GM12878 (cell line): ENCODE measurements at regions not wholly inside any gene's neighbourhood (a gene's known extent, or its start where the extent isn't known, plus 50 kb on each side); places are given as distances from the start of the nearest gene placed in this dataset.

ENCODE experiments used
- ATAC-seq: fragments of 200-7000 bp; cut with Tn5 transposase; 3 replicates; pipeline ENCODE4 v1.9.1; 2020; ENCODE audit warnings: mild to moderate bottlenecking, moderate library complexity
- BruUV-seq: library from RNA; stranded (reverse); fragments of 400-500 nt; replicated peaks from 2 replicates; lab custom pipeline; 2021; lab: Mats Ljungman, UMichigan
- CTCF ChIA-PET: fragments of 300-600 bp; sonication (Branson Sonifier 250); formaldehyde crosslinking; extraction: SDS; loops from one replicate; lab custom pipeline; 2021; ENCODE audit warnings: inconsistent platforms; lab: Yijun Ruan, JAX
- POLR2A ChIA-PET: fragments of 350-600 bp; formaldehyde crosslinking; extraction: SDS; loops from one replicate; lab custom pipeline; 2021; ENCODE audit warnings: inconsistent platforms; lab: Charles Lee
- RAD21 ChIA-PET: fragments of 300-600 bp; sonication (Branson Sonifier 250); formaldehyde crosslinking; loops from one replicate; lab custom pipeline; 2023; ENCODE audit warnings: antibody characterized with exemption; ENCODE audit not compliant: unreplicated experiment; lab: Charles Lee
- SMC1A ChIA-PET: fragments of 300-600 bp; sonication (Branson Sonifier 250); formaldehyde crosslinking; loops from one replicate; lab custom pipeline; 2023; ENCODE audit not compliant: unreplicated experiment, uncharacterized antibody; lab: Charles Lee
- DNase-seq: peaks from one replicate; pipeline ENCODE4 v3.0.0-alpha.2; 2011; ENCODE audit warnings: low read depth, low spot score
- FAIRE-seq: peaks from 3 replicates; lab custom pipeline; 2011; peaks lifted over from hg19 to GRCh38; lab: Jason Lieb, UNC
- H2AFZ ChIP-seq: 2 replicates; pipeline ENCODE4 v1.6.0; 2011; ENCODE audit warnings: low read depth, low read length, control low read depth; ENCODE audit not compliant: control insufficient read depth
- H3K27ac ChIP-seq: 2 replicates; pipeline ENCODE4 v1.5.1; 2011; ENCODE audit warnings: control low read depth; ENCODE audit not compliant: control insufficient read depth, insufficient read depth
- H3K27me3 ChIP-seq, 2 experiments: replicated peaks in 1 of 2; 2 replicates each; pipeline versions ENCODE4 v1.6.0 to v1.6.1; 2011; ENCODE audit warnings: low read length in 1 of 2; ENCODE audit not compliant: control insufficient read depth in 2 of 2, insufficient read depth in 2 of 2
- H3K36me3 ChIP-seq, 2 experiments: 2 replicates each; pipeline ENCODE4 v1.5.1; 2011; ENCODE audit warnings: low read length in 1 of 2; ENCODE audit not compliant: control insufficient read depth in 2 of 2, insufficient read depth in 2 of 2
- H3K4me1 ChIP-seq: 2 replicates; pipeline ENCODE4 v1.6.1; 2011; ENCODE audit warnings: mild to moderate bottlenecking, low read length, moderate library complexity, mixed read lengths; ENCODE audit not compliant: control insufficient read depth, insufficient read depth
- H3K4me2 ChIP-seq: 2 replicates; pipeline ENCODE4 v1.6.0; 2011; ENCODE audit warnings: control low read depth; ENCODE audit not compliant: control insufficient read depth, insufficient read depth
- H3K4me3 ChIP-seq: fragments of 200-600 bp; sonication (generic); 2 replicates; pipeline ENCODE4 v1.5.1; 2016
- H3K79me2 ChIP-seq: 2 replicates; pipeline ENCODE4 v1.6.0; 2011; ENCODE audit warnings: low read length; ENCODE audit not compliant: control insufficient read depth, insufficient read depth
- H3K9ac ChIP-seq: 2 replicates; pipeline ENCODE4 v1.8.0; 2011; ENCODE audit warnings: low read length, control low read depth, mixed read lengths; ENCODE audit not compliant: control insufficient read depth, insufficient read depth
- H3K9me3 ChIP-seq: replicated peaks from 3 replicates; pipeline ENCODE4 v1.5.1; 2011; ENCODE audit warnings: mild to moderate bottlenecking, low read length; ENCODE audit not compliant: control insufficient read depth, insufficient read depth
- H4K20me1 ChIP-seq: 2 replicates; pipeline ENCODE4 v1.6.0; 2011; ENCODE audit not compliant: control insufficient read depth, insufficient read depth
- CHD2 ChIP-seq: IDR thresholded peaks from 2 replicates; pipeline ENCODE4 v1.6.1; 2011; ENCODE audit warnings: low read depth, low read length, improper control_type of control experiment, borderline replicate concordance
- ETV6 ChIP-seq, 2 experiments: fragments of 450-650 bp in 1 of 2; IDR thresholded peaks in 1 of 2; conservative IDR thresholded peaks in 1 of 2; 2 replicates each; pipeline ENCODE4 v1.6.1; 2014; ENCODE audit warnings: antibody characterized with exemption in 1 of 2, borderline replicate concordance in 1 of 2, low read depth in 1 of 2, mild to moderate bottlenecking in 1 of 2, moderate library complexity in 1 of 2
- HDGF ChIP-seq: fragments of 450-650 bp; IDR thresholded peaks from 2 replicates; pipeline ENCODE4 v1.6.1; 2016; ENCODE audit warnings: antibody characterized with exemption
- PAX5 ChIP-seq: IDR thresholded peaks from 2 replicates; pipeline ENCODE4 v1.6.1; 2011; ENCODE audit warnings: low read depth, low read length, borderline replicate concordance
- SRF ChIP-seq, 2 experiments: IDR thresholded peaks; 2 replicates each; pipeline ENCODE4 v1.6.1; 2011; ENCODE audit warnings: low read depth in 2 of 2, low read length in 2 of 2, mild to moderate bottlenecking in 1 of 2, moderate library complexity in 1 of 2
- YY1 ChIP-seq: IDR thresholded peaks from 2 replicates; pipeline ENCODE4 v1.6.1; 2011; ENCODE audit warnings: low read depth, mild to moderate bottlenecking, low read length
- WGBS: methylation state at CpG from one replicate; pipeline ENCODE4 v1.1.6; 2016; ENCODE audit warnings: low lambda C conversion rate; ENCODE audit not compliant: insufficient replicate concordance, insufficient coverage; ENCODE audit errors: missing lambda C conversion rate; 5-methylcytosine and 5-hydroxymethylcytosine counted together
- in situ Hi-C: fragments of 300-500 bp; cut with MboI; formaldehyde crosslinking; loops from 9 replicates; pipeline ENCODE4 v1.14.3; 2018; ENCODE audit warnings: mixed read lengths
- intact Hi-C: fragments of 100-400 bp; cut with micrococcal nuclease; formaldehyde crosslinking; loops from one replicate; pipeline ENCODE4 v1.14.2; 2022; ENCODE audit not compliant: unreplicated experiment
- TF ChIP-seq, protein P1 (sequence below): IDR thresholded peaks from 2 replicates; pipeline ENCODE4 v1.6.1; 2011; ENCODE audit warnings: mild to moderate bottlenecking, low read depth, low read length, moderate library complexity; ENCODE audit not compliant: insufficient replicate concordance

DNA sequence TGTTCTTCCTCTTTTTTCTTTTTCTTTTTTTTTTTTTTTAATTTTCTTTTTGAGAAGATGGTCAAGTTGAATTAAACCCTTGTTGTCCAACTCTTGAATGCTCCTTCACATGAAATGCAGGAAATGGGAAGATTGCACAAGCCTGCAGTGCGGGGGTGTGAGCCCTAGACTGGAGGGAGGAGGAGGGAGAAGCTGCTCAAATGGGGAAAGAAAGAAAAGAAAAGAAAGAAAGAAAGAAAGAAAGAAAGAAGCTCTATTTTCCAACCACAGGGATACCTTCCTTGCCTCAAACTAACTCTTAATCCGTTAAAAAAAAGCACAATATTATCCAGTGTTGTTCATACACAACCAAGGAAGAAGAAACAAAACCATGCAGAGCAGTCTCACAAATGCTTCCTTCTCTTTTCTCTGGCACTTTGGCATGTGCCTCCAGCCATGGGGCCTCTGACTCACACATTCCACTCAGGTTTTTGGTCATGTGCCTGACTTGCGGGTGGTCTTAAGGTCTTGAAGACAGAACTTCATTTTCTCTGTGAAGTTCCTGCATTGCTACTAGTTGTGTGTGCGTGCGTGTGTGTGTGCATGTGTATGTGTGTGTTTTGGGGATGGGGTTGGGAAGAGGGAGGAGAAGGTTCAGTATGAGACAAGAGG lies 276.1 kb downstream of the RPS6KC1 start:
- ChIA-PET CTCF (no interaction called here), SMC1A (no interaction called here)
- DNase-seq, result no peak
- Histone ChIP-seq H3K4me1 (no peaks in the 10 kb centered on the region), H2AFZ (no peak overlapping the region), H3K27ac (no peak overlapping the region), H3K4me2 (no peak overlapping the region), H3K79me2 (no peaks in the 10 kb centered on the region), H4K20me1 (no peaks in the 10 kb centered on the region)
- in situ Hi-C loops, result no loop called here
- FAIRE-seq, result no peak
- WGBS, result 53% methylated on average over 5 of the region's 5 CpGs
- no peak for ATAC-seq
- no peak for TF ChIP-seq CHD2
- no peak for TF ChIP-seq SRF (IDR thresholded peaks at IDR 0.05; ENCODE audit: low read depth in 2 of 2, low read length in 2 of 2)
- TF ChIP-seq ETV6 (conservative IDR thresholded peaks at IDR 0.05 in 1 of 2, IDR thresholded peaks at IDR 0.05 in 1 of 2; ENCODE audit: borderline replicate concordance in 1 of 2, low read depth in 1 of 2), result no peak
- TF ChIP-seq YY1, result no peak
- TF ChIP-seq, protein P1, sequence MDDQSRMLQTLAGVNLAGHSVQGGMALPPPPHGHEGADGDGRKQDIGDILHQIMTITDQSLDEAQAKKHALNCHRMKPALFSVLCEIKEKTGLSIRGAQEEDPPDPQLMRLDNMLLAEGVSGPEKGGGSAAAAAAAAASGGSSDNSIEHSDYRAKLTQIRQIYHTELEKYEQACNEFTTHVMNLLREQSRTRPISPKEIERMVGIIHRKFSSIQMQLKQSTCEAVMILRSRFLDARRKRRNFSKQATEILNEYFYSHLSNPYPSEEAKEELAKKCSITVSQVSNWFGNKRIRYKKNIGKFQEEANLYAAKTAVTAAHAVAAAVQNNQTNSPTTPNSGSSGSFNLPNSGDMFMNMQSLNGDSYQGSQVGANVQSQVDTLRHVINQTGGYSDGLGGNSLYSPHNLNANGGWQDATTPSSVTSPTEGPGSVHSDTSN, result no peak
- TF ChIP-seq PAX5, result no peak
- TF ChIP-seq HDGF, result no peak
- TF ChIP-seq, all 136 proteins: peak for 0
- ChIA-PET POLR2A (no interaction called here), RAD21 (no interaction called here)
- Histone ChIP-seq H3K36me3 (no peaks in the 10 kb centered on the region), H3K4me3 (no peak overlapping the region), H3K27me3 (no peaks in the 10 kb centered on the region), H3K9me3 (no peaks in the 10 kb centered on the region), H3K9ac (no peak overlapping the region)
- intact Hi-C loops, result no loop called here
- BruUV-seq, result no TSS peak
